BE2C (cell line): ENCODE measurements at regions not wholly inside any gene's neighbourhood (a gene's known extent, or its start where the extent isn't known, plus 50 kb on each side); places are given as distances from the start of the nearest gene placed in this dataset.
"Not testable (repeated sequence)": the region's sequence is repeated elsewhere in the genome, so short reads cannot be mapped to it uniquely, and the experiment has no call there.

Source experiments
- DNase-seq: peaks from one replicate; pipeline ENCODE4 v3.0.0-alpha.2; 2020
- H3K27me3 ChIP-seq: fragments of 250-450 bp; sonication (Bioruptor Pico); 2 replicates; pipeline ENCODE4 v1.5.1; 2020; ENCODE audit warnings: mild to moderate bottlenecking
- H3K36me3 ChIP-seq: fragments of 250-450 bp; sonication (Bioruptor Pico); 2 replicates; pipeline ENCODE4 v1.5.1; 2020; ENCODE audit warnings: mild to moderate bottlenecking
- H3K4me1 ChIP-seq: fragments of 250-450 bp; sonication (Bioruptor Pico); 2 replicates; pipeline ENCODE4 v1.5.1; 2020
- H3K4me3 ChIP-seq: 2 replicates; pipeline ENCODE4 v1.5.1; 2011; ENCODE audit warnings: low read depth, low read length
- H3K9me3 ChIP-seq: fragments of 250-450 bp; sonication (Bioruptor Pico); 2 replicates; pipeline ENCODE4 v1.5.1; 2020
- TF ChIP-seq, protein P1 (sequence below): IDR thresholded peaks from 2 replicates; pipeline ENCODE4 v1.5.1; 2012; ENCODE audit warnings: mild to moderate bottlenecking, low read depth, low read length

DNA sequence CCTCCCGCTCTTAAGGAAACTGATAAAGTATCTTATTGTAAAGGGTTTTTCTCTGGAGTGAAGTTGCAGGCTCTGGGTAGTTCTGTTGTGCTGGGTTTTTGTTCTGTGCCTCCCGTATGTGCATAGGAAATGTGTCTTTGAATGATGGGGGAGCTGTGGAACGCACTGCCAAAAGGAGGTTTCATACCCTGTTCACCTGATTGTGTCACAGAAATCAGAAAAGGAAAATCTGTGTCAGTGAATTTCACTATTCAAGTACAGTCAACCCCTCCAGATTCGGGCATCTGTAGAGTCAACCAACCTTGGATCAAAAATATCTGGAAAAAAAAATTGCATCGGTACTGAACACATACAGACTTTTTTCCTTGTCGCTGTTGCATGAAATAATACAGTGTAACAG, 127.8 kb downstream of the MRPL57 start:
- TF ChIP-seq, protein P1, sequence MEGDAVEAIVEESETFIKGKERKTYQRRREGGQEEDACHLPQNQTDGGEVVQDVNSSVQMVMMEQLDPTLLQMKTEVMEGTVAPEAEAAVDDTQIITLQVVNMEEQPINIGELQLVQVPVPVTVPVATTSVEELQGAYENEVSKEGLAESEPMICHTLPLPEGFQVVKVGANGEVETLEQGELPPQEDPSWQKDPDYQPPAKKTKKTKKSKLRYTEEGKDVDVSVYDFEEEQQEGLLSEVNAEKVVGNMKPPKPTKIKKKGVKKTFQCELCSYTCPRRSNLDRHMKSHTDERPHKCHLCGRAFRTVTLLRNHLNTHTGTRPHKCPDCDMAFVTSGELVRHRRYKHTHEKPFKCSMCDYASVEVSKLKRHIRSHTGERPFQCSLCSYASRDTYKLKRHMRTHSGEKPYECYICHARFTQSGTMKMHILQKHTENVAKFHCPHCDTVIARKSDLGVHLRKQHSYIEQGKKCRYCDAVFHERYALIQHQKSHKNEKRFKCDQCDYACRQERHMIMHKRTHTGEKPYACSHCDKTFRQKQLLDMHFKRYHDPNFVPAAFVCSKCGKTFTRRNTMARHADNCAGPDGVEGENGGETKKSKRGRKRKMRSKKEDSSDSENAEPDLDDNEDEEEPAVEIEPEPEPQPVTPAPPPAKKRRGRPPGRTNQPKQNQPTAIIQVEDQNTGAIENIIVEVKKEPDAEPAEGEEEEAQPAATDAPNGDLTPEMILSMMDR, result no peak
- H3K36me3 ChIP-seq, result no peaks in the 10 kb centered on the region
- no peak for DNase-seq
- H3K4me1 ChIP-seq, result no peaks in the 10 kb centered on the region
- H3K4me3 ChIP-seq, result no peak overlapping the region
- H3K9me3 ChIP-seq, result no peaks in the 10 kb centered on the region
- H3K27me3 ChIP-seq, result no peaks in the 10 kb centered on the region

DNA sequence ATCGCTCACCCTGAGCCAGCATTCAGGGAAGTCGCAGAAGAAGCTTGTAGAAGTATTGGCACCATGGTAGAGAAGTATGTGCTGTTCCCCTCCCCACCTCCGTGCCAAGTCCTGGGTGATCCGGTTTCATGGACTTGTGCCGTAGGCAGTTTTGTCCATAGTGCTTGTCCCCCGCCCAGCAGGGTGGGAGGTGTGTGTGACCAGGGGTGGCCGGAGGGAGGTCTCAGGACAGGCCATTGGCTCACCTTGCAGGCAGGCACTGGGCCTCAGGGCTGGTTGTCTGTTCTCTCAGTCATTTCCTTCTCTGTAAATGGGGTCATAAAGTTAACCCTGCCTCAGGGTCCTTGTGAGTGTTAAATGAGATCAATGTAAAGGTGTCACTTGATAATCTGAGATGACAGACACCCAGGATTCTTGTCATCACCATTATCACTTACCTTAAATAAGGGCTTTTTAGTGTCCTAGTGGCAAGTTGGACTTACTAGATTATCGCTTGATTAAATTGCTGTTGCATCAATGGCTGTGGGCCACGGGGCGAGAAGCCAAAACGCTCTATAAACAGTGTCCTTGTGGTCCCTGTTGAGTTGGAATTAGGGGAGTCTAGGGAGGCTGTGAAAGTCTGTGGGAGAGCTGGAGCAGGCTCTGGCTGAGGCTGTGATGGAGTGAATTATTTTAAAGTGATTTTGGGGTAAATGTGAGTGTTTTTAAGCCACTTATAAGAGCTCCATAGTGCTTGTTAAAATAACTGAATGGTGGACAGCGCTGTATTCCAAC, 130.0 kb downstream of the MRPL57 start:
- not testable (repeated sequence) for H3K4me1 ChIP-seq, DNase-seq, H3K9me3 ChIP-seq

DNA sequence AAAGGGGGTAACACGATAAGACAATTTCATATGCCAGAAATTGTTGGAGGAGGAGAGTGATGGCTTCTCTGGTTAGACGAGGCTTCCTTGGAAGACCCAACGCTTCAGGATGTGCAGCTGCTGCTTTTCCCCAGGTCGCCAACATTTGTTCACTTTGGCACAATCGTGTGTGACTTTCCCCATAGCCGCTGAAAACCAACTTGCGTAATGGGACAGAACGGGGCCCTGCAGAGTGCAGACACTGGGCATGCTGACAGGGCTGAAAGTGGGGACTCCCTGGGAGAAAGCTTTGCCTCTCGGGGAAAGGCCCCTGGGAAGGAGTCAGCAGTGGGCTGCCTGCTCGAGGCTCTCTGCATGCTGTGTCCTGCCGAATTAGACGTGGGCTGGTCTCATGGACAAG, 130.7 kb downstream of the MRPL57 start:
- not testable (repeated sequence) for DNase-seq, H3K27me3 ChIP-seq, H3K4me3 ChIP-seq, H3K4me1 ChIP-seq, H3K9me3 ChIP-seq, H3K36me3 ChIP-seq

More for the DNA sequence above, 130.0 kb downstream of the MRPL57 start:
- H3K27me3 ChIP-seq, H3K36me3 ChIP-seq, H3K4me3 ChIP-seq: not testable (repeated sequence)

DNA sequence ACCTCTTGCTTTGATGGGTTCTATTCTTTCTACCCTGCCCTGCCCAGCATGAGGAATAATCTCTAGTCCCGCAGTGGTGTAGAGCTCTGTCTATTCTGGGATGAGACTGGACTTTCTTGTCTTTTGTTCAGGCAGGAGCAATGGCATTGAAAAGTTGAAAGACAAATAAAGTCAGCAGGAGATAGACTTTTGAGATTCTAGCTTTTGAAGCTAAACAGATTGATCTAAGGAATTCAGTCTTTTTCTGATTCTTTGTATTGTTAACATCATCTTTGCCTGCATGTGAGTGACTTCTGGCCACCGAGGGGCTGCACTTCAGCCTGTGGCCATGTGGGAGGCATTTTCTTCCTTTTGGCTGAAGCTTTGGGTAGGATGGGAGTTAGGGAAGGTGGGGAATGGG, 132.4 kb downstream of the MRPL57 start:
- no peaks in the 10 kb centered on the region for H3K36me3 ChIP-seq
- TF ChIP-seq, protein P1, result no peak
- no peaks in the 10 kb centered on the region for H3K4me1 ChIP-seq
- no peaks in the 10 kb centered on the region for H3K27me3 ChIP-seq
- no peak for DNase-seq
- H3K4me3 ChIP-seq, result no peak overlapping the region
- H3K9me3 ChIP-seq, result no peaks in the 10 kb centered on the region

DNA sequence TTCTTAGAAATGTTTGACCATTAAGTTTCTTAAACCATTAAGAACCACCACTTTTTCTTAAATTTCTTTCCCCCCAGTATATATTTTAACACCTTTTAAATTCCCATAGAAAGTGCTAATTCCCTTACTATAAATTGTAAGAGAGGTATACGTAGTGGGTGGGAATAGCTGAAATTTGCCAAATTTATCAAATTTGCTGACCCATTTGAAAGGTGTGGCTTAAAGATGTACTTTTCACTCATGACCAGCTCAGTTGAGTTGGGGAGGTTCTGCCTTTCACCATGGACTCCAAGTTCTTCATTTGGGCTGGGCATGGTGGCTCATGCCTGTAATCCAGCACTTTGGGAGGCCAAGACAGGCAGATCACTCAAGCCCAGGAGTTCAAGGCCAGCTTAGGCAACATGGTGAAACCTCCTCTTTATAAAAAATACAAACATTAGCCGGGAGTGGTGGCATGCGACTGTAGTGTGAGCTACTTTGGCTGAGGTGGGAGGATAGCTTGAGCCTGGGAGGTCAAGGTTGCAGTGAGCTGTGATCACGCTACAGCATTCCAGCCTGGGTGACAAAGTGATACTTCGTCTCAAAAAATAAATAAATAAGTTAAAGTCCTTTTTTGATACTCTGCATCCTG, 133.2 kb downstream of the MRPL57 start:
- no peaks in the 10 kb centered on the region for H3K9me3 ChIP-seq
- no peaks in the 10 kb centered on the region for H3K36me3 ChIP-seq
- H3K4me1 ChIP-seq, result no peaks in the 10 kb centered on the region
- DNase-seq, result no peak
- TF ChIP-seq, protein P1, result no peak
- no peaks in the 10 kb centered on the region for H3K27me3 ChIP-seq
- H3K4me3 ChIP-seq, result no peak overlapping the region

DNA sequence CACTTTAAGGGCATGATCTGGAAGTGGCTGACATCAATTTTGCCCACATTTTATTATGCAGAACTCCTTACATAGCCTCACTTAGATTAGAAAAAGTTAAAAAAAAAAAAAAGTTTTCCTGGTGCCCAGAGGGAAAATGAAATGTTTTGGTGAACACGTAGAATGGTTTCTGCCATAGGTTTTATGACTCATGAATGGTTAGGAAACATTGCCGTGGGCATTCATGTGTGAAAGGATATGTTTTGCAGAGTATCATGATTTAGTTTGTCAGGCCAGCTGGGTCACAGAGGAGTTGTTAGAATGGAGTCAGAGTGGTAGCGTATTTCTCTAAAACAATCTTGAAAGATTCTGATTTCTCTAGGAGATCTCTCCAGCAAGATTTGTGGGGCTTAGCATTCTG, 133.8 kb downstream of the MRPL57 start:
- H3K9me3 ChIP-seq, result no peaks in the 10 kb centered on the region
- no peaks in the 10 kb centered on the region for H3K27me3 ChIP-seq
- DNase-seq, result no peak
- TF ChIP-seq, protein P1, result no peak
- H3K4me3 ChIP-seq, result no peak overlapping the region
- H3K36me3 ChIP-seq, result no peaks in the 10 kb centered on the region
- no peaks in the 10 kb centered on the region for H3K4me1 ChIP-seq

DNA sequence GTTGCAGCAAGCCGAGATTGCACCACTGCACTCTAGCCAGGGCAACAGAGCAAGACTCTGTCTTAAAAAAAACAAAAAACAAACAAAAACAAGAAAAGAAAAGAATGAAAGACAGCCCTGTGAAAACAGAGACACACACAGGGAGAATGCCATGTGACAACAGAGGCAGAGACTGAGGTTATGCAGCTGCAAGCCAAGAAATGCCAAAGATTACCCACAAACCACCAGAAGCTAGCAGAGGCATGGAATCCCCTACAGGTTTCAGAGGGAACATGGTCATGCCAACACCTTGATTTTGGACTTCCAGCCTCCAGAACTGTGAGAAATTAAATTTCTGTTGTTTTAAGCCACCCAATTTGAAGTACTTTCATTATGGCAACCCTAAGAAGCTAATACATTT, 138.5 kb downstream of the MRPL57 start:
- H3K4me3 ChIP-seq, H3K27me3 ChIP-seq, H3K9me3 ChIP-seq, DNase-seq, H3K36me3 ChIP-seq, H3K4me1 ChIP-seq: not testable (repeated sequence)

DNA sequence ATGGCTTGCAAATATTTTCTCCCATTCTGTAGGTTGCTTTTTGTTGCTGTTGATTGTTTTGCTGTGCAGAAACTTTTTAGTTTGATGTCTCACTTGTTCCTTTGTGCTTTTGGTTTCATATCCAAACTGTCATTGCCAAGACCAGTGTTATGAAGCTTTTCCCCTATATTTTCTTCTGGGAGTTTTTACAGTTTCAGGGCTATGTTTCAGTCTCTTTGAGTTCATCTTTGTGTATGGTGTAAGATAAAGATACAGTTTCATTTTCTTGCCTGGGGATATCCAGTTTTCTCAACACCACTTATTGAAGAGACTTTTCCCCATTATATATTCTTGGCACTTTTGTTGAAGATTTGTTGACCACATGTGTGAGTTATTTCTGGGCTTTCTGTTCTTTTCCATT, 139.9 kb downstream of the MRPL57 start:
- Histone ChIP-seq H3K4me1 (no peaks in the 10 kb centered on the region), H3K27me3 (no peaks in the 10 kb centered on the region), H3K4me3 (no peak overlapping the region), H3K9me3 (no peaks in the 10 kb centered on the region), H3K36me3 (no peaks in the 10 kb centered on the region)
- TF ChIP-seq, protein P1, result no peak
- DNase-seq, result no peak
